K562 (cell line): ENCODE measurements at regions not wholly inside any gene's neighbourhood (a gene's known extent, or its start where the extent isn't known, plus 50 kb on each side); places are given as distances from the start of the nearest gene placed in this dataset.

Source experiments
- ATAC-seq: fragments of 200-7000 bp; cut with Tn5 transposase; 3 replicates; pipeline ENCODE4 v1.9.1; 2020; ENCODE audit warnings: moderate library complexity
- BruUV-seq: library from RNA; stranded (reverse); fragments of 400-500 nt; replicated peaks from 2 replicates; lab custom pipeline; 2021; lab: Mats Ljungman, UMichigan
- CTCF ChIA-PET: fragments of 300-600 bp; formaldehyde crosslinking; extraction: SDS; loops from one replicate; lab custom pipeline; 2021; ENCODE audit warnings: low intra/inter-chr PET ratio; lab: Yijun Ruan, JAX
- POLR2A ChIA-PET: fragments of 300-600, 350-650 bp; sonication (Branson Sonifier 250); formaldehyde crosslinking; extraction: SDS; loops from one replicate; lab custom pipeline; 2021; ENCODE audit warnings: antibody characterized with exemption, inconsistent platforms; lab: Yijun Ruan, JAX
- DNase-seq, 4 experiments: peaks; one replicate each; pipeline versions ENCODE4 v3.0.0 to v3.0.0-alpha.2; 2011 to 2018; ENCODE audit warnings: low spot score in 3 of 4, mixed read lengths in 3 of 4; ENCODE audit errors: extremely low read depth in 1 of 4
- FAIRE-seq: peaks from 2 replicates; lab custom pipeline; 2011; peaks lifted over from hg19 to GRCh38; lab: Jason Lieb, UNC
- H2AFZ ChIP-seq: 2 replicates; pipeline ENCODE4 v1.6.0; 2011; ENCODE audit warnings: low read depth, low read length, control low read depth, inconsistent platforms
- H3K27ac ChIP-seq: fragments of 200-600 bp; 3 replicates; pipeline ENCODE4 v1.8.0; 2011; ENCODE audit warnings: low read depth, mild to moderate bottlenecking, control low read depth, inconsistent platforms, low read length, moderate library complexity, mixed read lengths; ENCODE audit errors: extremely low read depth
- H3K27me3 ChIP-seq, 2 experiments: fragments of 300-600 bp in 1 of 2; 2 replicates in 1 of 2; 3 replicates in 1 of 2; pipeline versions ENCODE4 v1.6.0 to v1.8.0; 2011; ENCODE audit warnings: inconsistent platforms in 2 of 2, low read length in 2 of 2, mild to moderate bottlenecking in 1 of 2, mixed read lengths in 1 of 2, moderate library complexity in 1 of 2; ENCODE audit not compliant: control insufficient read depth in 2 of 2, insufficient read depth in 2 of 2
- H3K36me3 ChIP-seq: fragments of 300-600 bp; 3 replicates; pipeline ENCODE4 v1.8.0; 2011; ENCODE audit warnings: mild to moderate bottlenecking, low read length, inconsistent platforms; ENCODE audit not compliant: control insufficient read depth, insufficient read depth
- H3K4me1 ChIP-seq, 2 experiments: fragments of 200-600 bp in 1 of 2; replicated peaks in 1 of 2; 2 replicates in 1 of 2; 3 replicates in 1 of 2; pipeline versions ENCODE4 v1.5.1 to v1.8.0; 2011; ENCODE audit warnings: inconsistent platforms in 2 of 2, low read length in 2 of 2, mild to moderate bottlenecking in 1 of 2, mixed read lengths in 1 of 2, moderate library complexity in 1 of 2; ENCODE audit not compliant: control insufficient read depth in 2 of 2, insufficient read depth in 2 of 2
- H3K4me2 ChIP-seq: 2 replicates; pipeline ENCODE4 v1.6.1; 2011; ENCODE audit warnings: low read length, control low read depth, inconsistent platforms, mixed read lengths; ENCODE audit not compliant: insufficient read depth
- H3K4me3 ChIP-seq: fragments of 200-600 bp; sonication (generic), shearing (Covaris generic); 2 replicates; pipeline ENCODE4 v1.5.1; 2016; ENCODE audit warnings: control low read depth, inconsistent platforms
- H3K79me2 ChIP-seq: fragments of 200-600 bp; 3 replicates; pipeline ENCODE4 v1.8.0; 2011; ENCODE audit warnings: low read length, inconsistent platforms; ENCODE audit not compliant: control insufficient read depth, insufficient read depth
- H3K9ac ChIP-seq, 2 experiments: 2 replicates each; pipeline versions ENCODE4 v1.6.0 to v1.6.1; 2011; ENCODE audit warnings: low read depth in 2 of 2, low read length in 2 of 2, control low read depth in 1 of 2, inconsistent platforms in 1 of 2, mild to moderate bottlenecking in 1 of 2, mixed read lengths in 1 of 2; ENCODE audit not compliant: insufficient read depth in 1 of 2
- H3K9me1 ChIP-seq: one replicate; pipeline ENCODE4 v1.6.0; 2011; ENCODE audit warnings: inconsistent platforms, mild to moderate bottlenecking, low read length, moderate library complexity; ENCODE audit not compliant: control insufficient read depth, insufficient read depth
- H3K9me3 ChIP-seq: replicated peaks from 2 replicates; pipeline ENCODE4 v1.5.1; 2011; ENCODE audit warnings: low read depth, low read length, inconsistent platforms; ENCODE audit not compliant: control insufficient read depth, insufficient read depth
- H4K20me1 ChIP-seq: replicated peaks from 2 replicates; pipeline ENCODE4 v1.6.1; 2011; ENCODE audit warnings: low read length, inconsistent platforms, mixed read lengths; ENCODE audit not compliant: control insufficient read depth, insufficient read depth
- NR2C2 ChIP-seq, 2 experiments: fragments of 200-800 bp in 1 of 2; sonication (Bioruptor generic) in 1 of 2; sonication (generic) in 1 of 2; formaldehyde crosslinking in 1 of 2; IDR thresholded peaks; 2 replicates each; pipeline versions ENCODE4 v1.6.1 to v1.8.0; 2016 to 2022; ENCODE audit warnings: mild to moderate bottlenecking in 1 of 2, missing compliant biosample characterization in 1 of 2, missing genetic modification characterization in 1 of 2, missing genetic modification reagents in 1 of 2
- SMARCB1 ChIP-seq: IDR thresholded peaks from 2 replicates; pipeline ENCODE4 v1.6.1; 2011; ENCODE audit warnings: improper control_type of control experiment, low read depth; ENCODE audit not compliant: insufficient read length
- ZNF253 ChIP-seq: fragments of 250-450 bp; sonication (Bioruptor Pico); conservative IDR thresholded peaks from 2 replicates; pipeline ENCODE4 v1.6.1; 2021; ENCODE audit warnings: mild to moderate bottlenecking
- WGBS: fragments of 100-300 bp; shearing (Covaris generic); methylation state at CpG from one replicate; pipeline ENCODE4 v1.1.6; 2016; ENCODE audit warnings: low coverage, mixed read lengths; ENCODE audit not compliant: insufficient coverage; ENCODE audit errors: missing lambda C conversion rate; 5-methylcytosine and 5-hydroxymethylcytosine counted together
- in situ Hi-C: fragments of 300-500 bp; cut with MboI; formaldehyde crosslinking; loops from 4 replicates; pipeline ENCODE4 v1.15.0; 2018; ENCODE audit warnings: inconsistent platforms, mixed read lengths
- intact Hi-C: fragments of 100-400 bp; cut with micrococcal nuclease; formaldehyde crosslinking; loops from 2 replicates; pipeline ENCODE4 v1.14.2; 2022
- TF ChIP-seq, protein P1 (sequence below): IDR thresholded peaks from 2 replicates; pipeline ENCODE4 v1.6.1; 2011; ENCODE audit not compliant: insufficient read length; ENCODE audit errors: extremely low read depth
- TF ChIP-seq, protein P2 (sequence below): fragments of 450-650 bp; IDR thresholded peaks from 2 replicates; pipeline ENCODE4 v1.6.1; 2017; ENCODE audit warnings: antibody characterized with exemption, mild to moderate bottlenecking

DNA sequence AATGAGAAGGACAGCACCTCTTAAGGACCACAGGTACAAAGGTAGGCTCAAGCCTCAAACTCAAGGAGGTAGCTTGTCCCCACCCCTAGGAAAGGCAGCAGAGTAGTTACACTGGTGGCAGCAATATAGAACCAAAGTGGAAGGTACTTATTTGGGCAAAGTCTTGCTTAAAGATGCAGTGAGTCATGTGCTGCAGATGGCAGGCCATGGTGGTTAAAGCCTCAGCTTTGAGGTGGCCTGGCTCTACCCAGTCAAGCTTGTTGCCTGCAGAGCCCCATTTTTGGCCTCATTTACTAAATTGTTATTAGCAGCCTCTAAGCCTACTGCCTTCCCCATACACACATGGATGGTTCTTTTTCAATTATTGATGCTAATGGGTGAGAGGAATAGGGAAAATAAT, 146.0 kb downstream of the ELOVL4 start (continued):
- TF ChIP-seq, protein P1, sequence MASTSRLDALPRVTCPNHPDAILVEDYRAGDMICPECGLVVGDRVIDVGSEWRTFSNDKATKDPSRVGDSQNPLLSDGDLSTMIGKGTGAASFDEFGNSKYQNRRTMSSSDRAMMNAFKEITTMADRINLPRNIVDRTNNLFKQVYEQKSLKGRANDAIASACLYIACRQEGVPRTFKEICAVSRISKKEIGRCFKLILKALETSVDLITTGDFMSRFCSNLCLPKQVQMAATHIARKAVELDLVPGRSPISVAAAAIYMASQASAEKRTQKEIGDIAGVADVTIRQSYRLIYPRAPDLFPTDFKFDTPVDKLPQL, result no peak
- TF ChIP-seq NR2C2 (CRISPR knock-in tag; IDR thresholded peaks at IDR 0.05), result no peak
- no peak for TF ChIP-seq NR2C2 (tag; IDR thresholded peaks at IDR 0.05)
- TF ChIP-seq, protein P2, sequence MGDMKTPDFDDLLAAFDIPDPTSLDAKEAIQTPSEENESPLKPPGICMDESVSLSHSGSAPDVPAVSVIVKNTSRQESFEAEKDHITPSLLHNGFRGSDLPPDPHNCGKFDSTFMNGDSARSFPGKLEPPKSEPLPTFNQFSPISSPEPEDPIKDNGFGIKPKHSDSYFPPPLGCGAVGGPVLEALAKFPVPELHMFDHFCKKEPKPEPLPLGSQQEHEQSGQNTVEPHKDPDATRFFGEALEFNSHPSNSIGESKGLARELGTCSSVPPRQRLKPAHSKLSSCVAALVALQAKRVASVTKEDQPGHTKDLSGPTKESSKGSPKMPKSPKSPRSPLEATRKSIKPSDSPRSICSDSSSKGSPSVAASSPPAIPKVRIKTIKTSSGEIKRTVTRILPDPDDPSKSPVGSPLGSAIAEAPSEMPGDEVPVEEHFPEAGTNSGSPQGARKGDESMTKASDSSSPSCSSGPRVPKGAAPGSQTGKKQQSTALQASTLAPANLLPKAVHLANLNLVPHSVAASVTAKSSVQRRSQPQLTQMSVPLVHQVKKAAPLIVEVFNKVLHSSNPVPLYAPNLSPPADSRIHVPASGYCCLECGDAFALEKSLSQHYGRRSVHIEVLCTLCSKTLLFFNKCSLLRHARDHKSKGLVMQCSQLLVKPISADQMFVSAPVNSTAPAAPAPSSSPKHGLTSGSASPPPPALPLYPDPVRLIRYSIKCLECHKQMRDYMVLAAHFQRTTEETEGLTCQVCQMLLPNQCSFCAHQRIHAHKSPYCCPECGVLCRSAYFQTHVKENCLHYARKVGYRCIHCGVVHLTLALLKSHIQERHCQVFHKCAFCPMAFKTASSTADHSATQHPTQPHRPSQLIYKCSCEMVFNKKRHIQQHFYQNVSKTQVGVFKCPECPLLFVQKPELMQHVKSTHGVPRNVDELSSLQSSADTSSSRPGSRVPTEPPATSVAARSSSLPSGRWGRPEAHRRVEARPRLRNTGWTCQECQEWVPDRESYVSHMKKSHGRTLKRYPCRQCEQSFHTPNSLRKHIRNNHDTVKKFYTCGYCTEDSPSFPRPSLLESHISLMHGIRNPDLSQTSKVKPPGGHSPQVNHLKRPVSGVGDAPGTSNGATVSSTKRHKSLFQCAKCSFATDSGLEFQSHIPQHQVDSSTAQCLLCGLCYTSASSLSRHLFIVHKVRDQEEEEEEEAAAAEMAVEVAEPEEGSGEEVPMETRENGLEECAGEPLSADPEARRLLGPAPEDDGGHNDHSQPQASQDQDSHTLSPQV, result no peak
- no peak for TF ChIP-seq ZNF253

DNA sequence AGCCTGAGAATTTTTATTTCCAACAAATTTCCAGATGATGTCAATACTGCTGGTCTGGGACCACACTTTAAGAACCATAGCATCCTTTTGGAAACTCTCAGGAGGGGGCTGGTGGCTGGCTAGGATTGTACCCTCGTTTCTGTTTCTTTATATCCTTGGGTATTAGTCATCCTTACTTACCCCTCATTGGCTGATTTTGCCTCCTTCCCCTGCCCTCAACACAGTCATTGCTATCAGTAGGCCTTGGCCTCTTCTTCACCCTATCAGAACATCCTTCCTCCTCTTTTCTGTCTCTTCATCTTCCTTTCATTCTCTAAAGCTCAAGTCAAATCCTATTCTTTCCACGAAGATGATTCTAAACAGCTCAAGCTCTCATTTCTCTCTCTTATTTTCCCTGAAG, 148.5 kb downstream of the ELOVL4 start:
- no peak for ATAC-seq
- no peaks in the 10 kb centered on the region for H3K27me3 ChIP-seq
- H4K20me1 ChIP-seq, result no peaks in the 10 kb centered on the region
- 0% methylated on average over 2 of the region's 2 CpGs for whole genome bisulfite sequencing
- no peak overlapping the region for H2AFZ ChIP-seq
- no peak overlapping the region for H3K4me3 ChIP-seq
- H3K27ac ChIP-seq, result no peak overlapping the region
- no peak overlapping the region for H3K9ac ChIP-seq
- in situ Hi-C loops (no loop called here), intact Hi-C loops (no loop called here)
- CTCF ChIA-PET, result no interaction called here
- POLR2A ChIA-PET, result interaction anchor here (0.7 kb wide), 1 partner anchor 38 kb away, joined by 3 read pairs; no protein-coding TSS in a partner anchor
- peaks cover 0 to 13% of the 10 kb centered on the region in 2 experiments; a peak in 2 of 5 replicates for H3K4me1 ChIP-seq
- H3K9me3 ChIP-seq, result no peaks in the 10 kb centered on the region
- no peaks in the 10 kb centered on the region for H3K79me2 ChIP-seq
- no peaks in the 10 kb centered on the region for H3K36me3 ChIP-seq
- FAIRE-seq, result no peak
- no peak overlapping the region for H3K4me2 ChIP-seq
- H3K9me1 ChIP-seq, result no peaks in the 10 kb centered on the region
- BruUV-seq, result no TSS peak
- no peak for DNase-seq
- no peak for TF ChIP-seq SMARCB1
